Psoas muscle (tissue), 7 donors: ENCODE measurements at regions not wholly inside any gene's neighbourhood (a gene's known extent, or its start where the extent isn't known, plus 50 kb on each side); places are given as distances from the start of the nearest gene placed in this dataset.

Experiments used
- ATAC-seq, 4 donors: fragments of 200-7000 bp; cut with Tn5 transposase; one replicate each; pipeline ENCODE4 v1.9.1; 2020; ENCODE audit warnings: moderate library complexity in 3 of 4, mild to moderate bottlenecking in 2 of 4
- DNase-seq, 2 donors: peaks; one replicate each; pipeline ENCODE4 v3.0.0-alpha.2; 2020
- H3K27ac ChIP-seq: fragments of 200-600 bp; one replicate; pipeline ENCODE4 v1.8.0; 2022
- H3K27me3 ChIP-seq, 3 donors: fragments of 200-600 bp in 1 of 3; one replicate each; pipeline versions ENCODE4 v1.6.1 to v1.8.0; 2013 to 2022; ENCODE audit warnings: low read length in 2 of 3, mild to moderate bottlenecking in 2 of 3, moderate library complexity in 1 of 3; ENCODE audit not compliant: insufficient read depth in 3 of 3
- H3K36me3 ChIP-seq, 2 donors: fragments of 200-600 bp in 1 of 2; one replicate each; pipeline versions ENCODE4 v1.6.1 to v1.8.0; 2013 to 2022; ENCODE audit warnings: low read depth in 1 of 2, mild to moderate bottlenecking in 1 of 2, moderate library complexity in 1 of 2; ENCODE audit not compliant: insufficient read depth in 1 of 2
- H3K4me1 ChIP-seq: fragments of 200-600 bp; one replicate; pipeline ENCODE4 v1.8.0; 2022
- H3K4me3 ChIP-seq: fragments of 200-600 bp; one replicate; pipeline ENCODE4 v1.8.0; 2022; ENCODE audit warnings: mild to moderate bottlenecking
- H3K9me3 ChIP-seq: fragments of 200-600 bp; one replicate; pipeline ENCODE4 v1.8.0; 2022
- CTCF ChIP-seq: fragments of 200-600 bp; IDR thresholded peaks from one replicate; pipeline ENCODE4 v1.8.0; 2022; ENCODE audit warnings: antibody characterized with exemption
- WGBS, 3 donors: extraction: QIAGEN DNeasy Blood & Tissue Kit; methylation state at CpG; one replicate each; pipeline versions ENCODE4 v1.1.6 to v1.1.7; 2013; 5-methylcytosine and 5-hydroxymethylcytosine counted together
- intact Hi-C, 2 donors: fragments of 100-400 bp; cut with DNase I; formaldehyde crosslinking; loops; one replicate each; pipeline versions ENCODE4 v1.11.0 to v1.14.2; 2022
- donor health status: healthy with polysubstance abuse.
- donor health status: DM: no; HTN: no; CAD: no; lungs with moderate emphysema.
- donor health status: Bipolar disorder and iron deficiency.
- donor health status: healthy.
- donor health status: DM: yes; HTN: yes; CAD: no.
- donor health status: DM: no; HTN: no; CAD: no.
- donor health status: DM: yes; HTN: yes; CAD: no.

GRCh38 chr4:181030961-181031360, 1212.2 kb upstream of the TENM3 start:
- no peaks in the 10 kb centered on the region for H3K27me3 ChIP-seq
- DNase-seq (peak in 1 of 2 donors; percentile 30), ATAC-seq (no peak)
- intact Hi-C loops: no loop called here
- H3K4me3 ChIP-seq: no peak overlapping the region
- WGBS, 3 donors: 90% methylated on average over 7 of the region's 7 CpGs
- no peaks in the 10 kb centered on the region for H3K4me1 ChIP-seq
- no peak overlapping the region for H3K27ac ChIP-seq
- H3K36me3 ChIP-seq: no peaks in the 10 kb centered on the region
- H3K9me3 ChIP-seq: peaks cover 3% of the 10 kb centered on the region
- no peak for TF ChIP-seq CTCF

GRCh38 chr4:181043486-181043885, 1199.7 kb upstream of the TENM3 start:
- Histone ChIP-seq H3K27me3 (no peaks in the 10 kb centered on the region), H3K4me3 (no peak overlapping the region), H3K9me3 (no peaks in the 10 kb centered on the region), H3K36me3 (no peaks in the 10 kb centered on the region), H3K4me1 (no peaks in the 10 kb centered on the region), H3K27ac (no peak overlapping the region)
- 69 to 84% (median 83%) methylated on average over 4 of the region's 4 CpGs for WGBS, 3 donors
- intact Hi-C loops: no loop called here
- no peak for ATAC-seq
- DNase-seq: no peak
- TF ChIP-seq CTCF: no peak

- ATAC-seq: no peak
- no peak for DNase-seq
- Histone ChIP-seq H3K4me1 (no peaks in the 10 kb centered on the region), H3K4me3 (no peak overlapping the region), H3K27ac (no peak overlapping the region), H3K27me3 (no peaks in the 10 kb centered on the region), H3K36me3 (no peaks in the 10 kb centered on the region), H3K9me3 (no peaks in the 10 kb centered on the region)
- intact Hi-C loops: no loop called here
- 75 to 83% (median 82%) methylated on average over 9 of the region's 9 CpGs for WGBS, 3 donors
- no peak for TF ChIP-seq CTCF
Measured at GRCh38 chr4:181046809-181047208, 1196.4 kb upstream of the TENM3 start.

GRCh38 chr4:181051931-181052330, 1191.3 kb upstream of the TENM3 start:
- no peaks in the 10 kb centered on the region for H3K27me3 ChIP-seq
- intact Hi-C loops: no loop called here
- H3K9me3 ChIP-seq: no peaks in the 10 kb centered on the region
- no peaks in the 10 kb centered on the region for H3K36me3 ChIP-seq
- no peak overlapping the region for H3K4me3 ChIP-seq
- H3K4me1 ChIP-seq: no peaks in the 10 kb centered on the region
- DNase-seq (no peak), ATAC-seq (no peak)
- H3K27ac ChIP-seq: no peak overlapping the region
- TF ChIP-seq CTCF: no peak

- H3K9me3 ChIP-seq: no peaks in the 10 kb centered on the region
- no peak overlapping the region for H3K27ac ChIP-seq
- H3K27me3 ChIP-seq: no peaks in the 10 kb centered on the region
- no peaks in the 10 kb centered on the region for H3K36me3 ChIP-seq
- 43 to 56% (median 45%) methylated on average over 1 of the region's 1 CpG for WGBS, 3 donors
- H3K4me3 ChIP-seq: no peak overlapping the region
- ATAC-seq (no peak), DNase-seq (no peak)
- intact Hi-C loops: no loop called here
- H3K4me1 ChIP-seq: no peaks in the 10 kb centered on the region
- TF ChIP-seq CTCF: no peak
Measured at GRCh38 chr4:181061787-181062186, 1181.4 kb upstream of the TENM3 start.
